ENCODE measurements at regions not wholly inside any gene's neighbourhood (a gene's known extent, or its start where the extent isn't known, plus 50 kb on each side); places are given as distances from the start of the nearest gene placed in this dataset.

GRCh38 chr16:73710526-73710925 lies 586.1 kb upstream of the PSMD7 start:
- no peak for TF ChIP-seq CTCF (conservative IDR thresholded peaks at IDR 0.05; ENCODE audit: low read length)
- no peak for TF ChIP-seq EZH2phosphoT487 (IDR thresholded peaks at IDR 0.05; ENCODE audit: borderline replicate concordance, low read depth, low read length)

Data from OCI-LY7 (cell line).